MM.1S (cell line): ENCODE measurements at regions not wholly inside any gene's neighbourhood (a gene's known extent, or its start where the extent isn't known, plus 50 kb on each side); places are given as distances from the start of the nearest gene placed in this dataset.

ENCODE experiments used
- DNase-seq: peaks from one replicate; pipeline ENCODE4 v3.0.0-alpha.2; 2015
- H2AFZ ChIP-seq: fragments of 300-600 bp; sonication (generic); 2 replicates; pipeline ENCODE4 v1.6.0; 2016; ENCODE audit warnings: antibody characterized with exemption, low read length
- H3F3A ChIP-seq: fragments of 300-600 bp; sonication (generic); 2 replicates; pipeline ENCODE4 v1.6.1; 2016; ENCODE audit warnings: mild to moderate bottlenecking, antibody characterized with exemption, low read length, moderate library complexity, mixed read lengths; ENCODE audit not compliant: insufficient read depth
- H3K27ac ChIP-seq: fragments of 300-600 bp; sonication (generic); 2 replicates; pipeline ENCODE4 v1.5.1; 2016; ENCODE audit warnings: mild to moderate bottlenecking, low read length
- H3K27me3 ChIP-seq: fragments of 300-600 bp; sonication (generic); replicated peaks from 2 replicates; pipeline ENCODE4 v1.6.0; 2016; ENCODE audit warnings: low read length; ENCODE audit not compliant: insufficient read depth
- H3K36me3 ChIP-seq: fragments of 300-600 bp; sonication (generic); replicated peaks from 2 replicates; pipeline ENCODE4 v1.6.1; 2016; ENCODE audit warnings: mild to moderate bottlenecking, low read length, mixed read lengths; ENCODE audit not compliant: insufficient read depth
- H3K4me1 ChIP-seq: fragments of 300-600 bp; sonication (generic); 2 replicates; pipeline ENCODE4 v1.6.1; 2016; ENCODE audit warnings: low read length, mixed read lengths
- H3K4me2 ChIP-seq: fragments of 300-600 bp; sonication (generic); 2 replicates; pipeline ENCODE4 v1.6.0; 2016; ENCODE audit warnings: low read depth, low read length
- H3K4me3 ChIP-seq: fragments of 300-600 bp; sonication (generic); 2 replicates; pipeline ENCODE4 v1.5.1; 2016; ENCODE audit warnings: low read length, mixed read lengths
- H3K79me2 ChIP-seq: fragments of 300-600 bp; sonication (generic); 2 replicates; pipeline ENCODE4 v1.6.1; 2016; ENCODE audit warnings: mixed run types, low read length, mixed read lengths
- H3K9ac ChIP-seq: fragments of 300-600 bp; sonication (generic); 2 replicates; pipeline ENCODE4 v1.6.1; 2016; ENCODE audit warnings: low read length, mixed read lengths
- H3K9me2 ChIP-seq: fragments of 300-600 bp; sonication (generic); replicated peaks from 2 replicates; pipeline ENCODE4 v1.6.1; 2016; ENCODE audit warnings: mild to moderate bottlenecking, low read length, mixed read lengths; ENCODE audit not compliant: insufficient read depth
- H3K9me3 ChIP-seq: fragments of 300-600 bp; sonication (generic); replicated peaks from 2 replicates; pipeline ENCODE4 v1.6.1; 2016; ENCODE audit warnings: mild to moderate bottlenecking, low read length, mixed read lengths; ENCODE audit not compliant: insufficient read depth
- H4K20me1 ChIP-seq: fragments of 300-600 bp; sonication (generic); 2 replicates; pipeline ENCODE4 v1.6.1; 2016; ENCODE audit warnings: mild to moderate bottlenecking, low read length, moderate library complexity, mixed read lengths; ENCODE audit not compliant: insufficient read depth
- CTCF ChIP-seq: fragments of 300-600 bp; sonication (generic); IDR thresholded peaks from 2 replicates; pipeline ENCODE4 v1.5.1; 2016; ENCODE audit warnings: antibody characterized with exemption, low read length, mixed read lengths
- EZH2 ChIP-seq: fragments of 300-600 bp; sonication (generic); optimal IDR thresholded peaks from 2 replicates; pipeline ENCODE3; 2017; ENCODE audit warnings: low read depth, mild to moderate bottlenecking, antibody characterized with exemption, low read length, mixed read lengths
- EZH2phosphoT487 ChIP-seq: fragments of 300-600 bp; sonication (generic); IDR thresholded peaks from 2 replicates; pipeline ENCODE4 v1.6.1; 2018; ENCODE audit warnings: antibody characterized with exemption, low read length

DNA sequence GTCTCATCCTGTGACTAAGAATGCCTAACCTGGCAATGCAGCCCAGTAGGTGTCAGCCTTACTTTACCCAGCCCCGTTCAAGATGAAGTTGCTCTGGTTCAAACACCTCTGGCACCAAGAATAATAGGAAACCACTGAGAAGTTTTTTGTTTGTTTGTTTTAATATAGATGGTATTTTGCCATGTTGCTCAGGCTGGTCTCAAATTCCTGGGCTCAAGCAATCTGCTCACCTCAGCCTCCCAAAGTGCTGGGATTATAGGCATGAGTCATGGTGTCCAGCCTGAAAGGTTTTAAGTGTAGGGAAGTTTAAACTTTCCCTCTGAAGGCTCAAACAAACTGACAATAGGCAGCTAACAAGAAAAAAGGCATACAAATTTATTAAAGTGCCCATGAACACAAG, 51.2 kb upstream of the ABCC4 start:
- no peak overlapping the region for H3K4me3 ChIP-seq
- H3K79me2 ChIP-seq, result no peaks in the 10 kb centered on the region
- H4K20me1 ChIP-seq, result no peaks in the 10 kb centered on the region

GRCh38 chr13:95354156-95354555, 52.9 kb upstream of the ABCC4 start:
- H3K9me2 ChIP-seq, result no peaks in the 10 kb centered on the region
- H4K20me1 ChIP-seq, result no peaks in the 10 kb centered on the region
- H3K27me3 ChIP-seq, result no peaks in the 10 kb centered on the region
- no peak for TF ChIP-seq EZH2
- TF ChIP-seq EZH2phosphoT487, result no peak
- no peak for TF ChIP-seq CTCF
- no peak overlapping the region for H3K9ac ChIP-seq
- no peak for DNase-seq
- no peak overlapping the region for H3K4me3 ChIP-seq
- no peaks in the 10 kb centered on the region for H3K36me3 ChIP-seq
- no peaks in the 10 kb centered on the region for H3F3A ChIP-seq
- H2AFZ ChIP-seq, result no peak overlapping the region
- no peaks in the 10 kb centered on the region for H3K4me1 ChIP-seq
- H3K79me2 ChIP-seq, result no peaks in the 10 kb centered on the region
- H3K4me2 ChIP-seq, result no peak overlapping the region
- H3K27ac ChIP-seq, result no peak overlapping the region
- H3K9me3 ChIP-seq, result no peaks in the 10 kb centered on the region

More for the DNA sequence above, 51.2 kb upstream of the ABCC4 start:
- H2AFZ ChIP-seq, result no peak overlapping the region
- no peak overlapping the region for H3K4me2 ChIP-seq
- no peaks in the 10 kb centered on the region for H3K4me1 ChIP-seq
- H3K9ac ChIP-seq, result no peak overlapping the region
- H3K27me3 ChIP-seq, result no peaks in the 10 kb centered on the region
- TF ChIP-seq EZH2 (no peak), CTCF (no peak), EZH2phosphoT487 (no peak)
- H3K27ac ChIP-seq, result no peak overlapping the region
- H3K9me2 ChIP-seq, result no peaks in the 10 kb centered on the region
- H3F3A ChIP-seq, result no peaks in the 10 kb centered on the region
- no peaks in the 10 kb centered on the region for H3K9me3 ChIP-seq
- no peak for DNase-seq
- H3K36me3 ChIP-seq, result no peaks in the 10 kb centered on the region

DNA sequence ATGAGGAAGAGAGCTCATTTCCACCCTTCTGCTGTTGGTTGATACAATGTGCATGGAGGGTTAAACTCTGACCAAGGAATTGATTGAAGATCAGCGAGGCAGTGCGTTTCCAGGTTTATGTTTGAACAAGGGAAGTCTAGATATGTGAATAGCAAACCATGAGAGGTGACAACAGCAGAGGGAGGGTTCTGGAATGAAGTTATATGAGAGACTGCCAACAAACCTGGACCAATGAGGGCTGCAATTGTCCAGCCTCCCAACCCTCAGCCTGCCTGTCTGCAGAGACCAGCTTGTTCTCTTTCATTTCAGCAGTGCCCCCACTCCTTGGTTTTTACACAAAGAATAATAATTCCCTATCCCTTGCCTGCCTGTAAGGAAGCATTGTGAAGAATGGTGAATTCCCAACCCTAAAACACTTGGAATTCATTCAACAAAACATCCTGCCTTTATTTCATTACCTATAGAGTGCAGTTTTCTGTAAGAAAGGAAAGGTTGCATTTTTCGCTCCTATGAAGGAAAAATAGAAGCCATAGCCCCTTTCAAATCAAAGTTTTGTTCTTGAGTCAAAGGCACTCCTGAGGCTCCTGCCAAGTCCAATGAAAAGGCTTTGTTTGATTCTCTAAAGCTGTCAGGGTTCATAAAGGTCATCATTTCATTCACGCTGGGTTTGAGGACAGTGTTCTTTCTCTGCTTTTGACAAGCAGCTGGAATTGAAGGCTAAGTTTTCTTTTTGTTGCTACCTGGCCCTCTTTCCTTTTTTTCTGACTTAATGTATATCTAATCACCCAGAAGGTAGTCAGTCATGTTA, 53.6 kb upstream of the ABCC4 start:
- Histone ChIP-seq H3K79me2 (no peaks in the 10 kb centered on the region), H3K9me3 (no peaks in the 10 kb centered on the region), H2AFZ (no peak overlapping the region), H3K4me1 (no peaks in the 10 kb centered on the region), H3K27me3 (no peaks in the 10 kb centered on the region), H3K9me2 (no peaks in the 10 kb centered on the region), H3K27ac (no peak overlapping the region), H3K4me2 (no peak overlapping the region), H4K20me1 (no peaks in the 10 kb centered on the region), H3K9ac (no peak overlapping the region), H3K4me3 (no peak overlapping the region), H3K36me3 (no peaks in the 10 kb centered on the region), H3F3A (no peaks in the 10 kb centered on the region)
- TF ChIP-seq EZH2 (no peak), EZH2phosphoT487 (no peak), CTCF (no peak)
- no peak for DNase-seq
